ENCODE measurements at regions not wholly inside any gene's neighbourhood (a gene's known extent, or its start where the extent isn't known, plus 50 kb on each side); places are given as distances from the start of the nearest gene placed in this dataset.

GRCh38 chr14:23828001-23828400 is 125.6 kb upstream of the DHRS4 start:
- Histone ChIP-seq H3K79me2 (ENCODE audit: insufficient read depth, low read depth) (no peaks in the 10 kb centered on the region), H3K27me3 (ENCODE audit: insufficient read depth, low read depth) (no peaks in the 10 kb centered on the region), H3K4me3 (IDR thresholded peaks at IDR 0.05; ENCODE audit: insufficient read depth, low read depth, low read length) (no peak overlapping the region), H3K4me1 (ENCODE audit: low read depth, poor library complexity, severe bottlenecking) (no peaks in the 10 kb centered on the region), H2AFZ (ENCODE audit: low read depth) (no peak overlapping the region), H3K4me2 (no peak overlapping the region), H3K36me3 (ENCODE audit: insufficient read depth) (no peaks in the 10 kb centered on the region), H3K9ac (no peak overlapping the region), H3K27ac (no peak overlapping the region), H4K20me1 (ENCODE audit: insufficient read depth) (no peaks in the 10 kb centered on the region)
- TF ChIP-seq, protein P1, sequence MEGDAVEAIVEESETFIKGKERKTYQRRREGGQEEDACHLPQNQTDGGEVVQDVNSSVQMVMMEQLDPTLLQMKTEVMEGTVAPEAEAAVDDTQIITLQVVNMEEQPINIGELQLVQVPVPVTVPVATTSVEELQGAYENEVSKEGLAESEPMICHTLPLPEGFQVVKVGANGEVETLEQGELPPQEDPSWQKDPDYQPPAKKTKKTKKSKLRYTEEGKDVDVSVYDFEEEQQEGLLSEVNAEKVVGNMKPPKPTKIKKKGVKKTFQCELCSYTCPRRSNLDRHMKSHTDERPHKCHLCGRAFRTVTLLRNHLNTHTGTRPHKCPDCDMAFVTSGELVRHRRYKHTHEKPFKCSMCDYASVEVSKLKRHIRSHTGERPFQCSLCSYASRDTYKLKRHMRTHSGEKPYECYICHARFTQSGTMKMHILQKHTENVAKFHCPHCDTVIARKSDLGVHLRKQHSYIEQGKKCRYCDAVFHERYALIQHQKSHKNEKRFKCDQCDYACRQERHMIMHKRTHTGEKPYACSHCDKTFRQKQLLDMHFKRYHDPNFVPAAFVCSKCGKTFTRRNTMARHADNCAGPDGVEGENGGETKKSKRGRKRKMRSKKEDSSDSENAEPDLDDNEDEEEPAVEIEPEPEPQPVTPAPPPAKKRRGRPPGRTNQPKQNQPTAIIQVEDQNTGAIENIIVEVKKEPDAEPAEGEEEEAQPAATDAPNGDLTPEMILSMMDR (conservative IDR thresholded peaks at IDR 0.05; ENCODE audit: low read depth, low read length): no peak

DNA sequence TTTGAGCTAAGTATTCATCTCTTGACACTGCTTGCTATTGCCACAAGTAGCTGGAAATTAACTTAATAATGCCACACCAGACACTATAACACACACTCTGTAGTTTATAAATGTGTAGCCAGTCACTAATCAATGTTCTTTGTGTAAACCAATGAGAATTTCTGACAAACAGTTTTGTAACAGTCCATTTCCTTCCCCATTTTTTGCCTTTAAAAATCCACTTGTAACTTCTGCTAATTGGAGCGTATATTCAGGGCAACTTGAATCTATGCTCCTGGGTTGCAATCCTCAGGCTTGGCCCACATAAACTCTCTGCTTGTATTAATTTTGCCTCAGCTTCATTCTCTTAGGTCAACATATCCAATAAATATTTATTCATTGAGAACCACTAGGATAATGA is 125.0 kb upstream of the DHRS4 start:
- Histone ChIP-seq H3K27me3 (ENCODE audit: insufficient read depth, low read depth) (no peaks in the 10 kb centered on the region), H3K36me3 (ENCODE audit: insufficient read depth) (no peaks in the 10 kb centered on the region), H3K4me2 (no peak overlapping the region), H3K79me2 (ENCODE audit: insufficient read depth, low read depth) (no peaks in the 10 kb centered on the region), H3K4me1 (ENCODE audit: low read depth, poor library complexity, severe bottlenecking) (no peaks in the 10 kb centered on the region), H2AFZ (ENCODE audit: low read depth) (no peak overlapping the region), H4K20me1 (ENCODE audit: insufficient read depth) (no peaks in the 10 kb centered on the region), H3K4me3 (IDR thresholded peaks at IDR 0.05; ENCODE audit: insufficient read depth, low read depth, low read length) (no peak overlapping the region), H3K9ac (no peak overlapping the region), H3K27ac (no peak overlapping the region)
- TF ChIP-seq, protein P1 (conservative IDR thresholded peaks at IDR 0.05; ENCODE audit: low read depth, low read length): no peak

GRCh38 chr14:23829736-23830471 is 123.7 kb upstream of the DHRS4 start:
- Histone ChIP-seq H3K4me1 (ENCODE audit: low read depth, poor library complexity, severe bottlenecking) (no peaks in the 10 kb centered on the region), H3K4me2 (no peak overlapping the region), H3K4me3 (IDR thresholded peaks at IDR 0.05; ENCODE audit: insufficient read depth, low read depth, low read length) (no peak overlapping the region), H3K79me2 (ENCODE audit: insufficient read depth, low read depth) (no peaks in the 10 kb centered on the region), H4K20me1 (ENCODE audit: insufficient read depth) (no peaks in the 10 kb centered on the region), H3K27ac (no peak overlapping the region), H3K36me3 (ENCODE audit: insufficient read depth) (no peaks in the 10 kb centered on the region), H2AFZ (ENCODE audit: low read depth) (no peak overlapping the region), H3K9ac (no peak overlapping the region), H3K27me3 (ENCODE audit: insufficient read depth, low read depth) (no peaks in the 10 kb centered on the region)
- TF ChIP-seq, protein P1 (conservative IDR thresholded peaks at IDR 0.05; ENCODE audit: low read depth, low read length): no peak

DNA sequence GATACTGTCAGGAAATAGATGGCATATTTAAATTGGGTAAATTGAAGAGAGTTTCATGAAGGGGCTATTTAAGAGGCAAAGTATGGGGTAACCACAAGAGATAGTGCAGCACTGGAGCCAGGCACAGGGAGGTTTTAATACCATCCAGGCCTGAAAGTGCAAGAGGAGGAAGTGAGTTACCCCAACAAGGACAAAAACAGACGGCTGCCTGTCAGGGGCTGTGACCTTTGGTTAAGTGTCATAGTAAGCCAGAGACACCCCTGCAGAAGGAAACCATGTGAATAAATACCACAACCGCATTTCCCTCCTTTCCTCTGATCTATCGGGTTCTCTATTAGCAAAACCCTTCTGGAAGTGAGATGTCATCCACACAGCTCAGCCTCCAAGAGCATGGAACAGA is 122.0 kb upstream of the DHRS4 start:
- Histone ChIP-seq H3K27me3 (ENCODE audit: insufficient read depth, low read depth) (no peaks in the 10 kb centered on the region), H4K20me1 (ENCODE audit: insufficient read depth) (no peaks in the 10 kb centered on the region), H3K36me3 (ENCODE audit: insufficient read depth) (no peaks in the 10 kb centered on the region), H3K79me2 (ENCODE audit: insufficient read depth, low read depth) (no peaks in the 10 kb centered on the region), H3K4me1 (ENCODE audit: low read depth, poor library complexity, severe bottlenecking) (no peaks in the 10 kb centered on the region), H3K27ac (no peak overlapping the region), H2AFZ (ENCODE audit: low read depth) (no peak overlapping the region), H3K9ac (no peak overlapping the region), H3K4me2 (no peak overlapping the region), H3K4me3 (IDR thresholded peaks at IDR 0.05; ENCODE audit: insufficient read depth, low read depth, low read length) (no peak overlapping the region)
- TF ChIP-seq, protein P1 (conservative IDR thresholded peaks at IDR 0.05; ENCODE audit: low read depth, low read length): no peak

Measured in KMS-11 (cell line).